Stimulated activated naive B cell treated with anti-CD40 and anti-IgM and Interleukin-4, amounts not matched to agents 10 μg/mL and 1 μg/mL and 100 μg/mL, for 72 hours (primary cell): ENCODE measurements at regions not wholly inside any gene's neighbourhood (a gene's known extent, or its start where the extent isn't known, plus 50 kb on each side); places are given as distances from the start of the nearest gene placed in this dataset.

Experiments
- ATAC-seq, 2 donors: fragments of 150-1000 bp; cut with Tn5 transposase; replicated peaks; 2 replicates each; pipeline ENCODE4 v1.10.0; 2021; ENCODE audit warnings: moderate library complexity in 1 of 2
- DNase-seq: peaks from one replicate; pipeline ENCODE4 v3.0.0; 2021
- H3K27ac Mint-ChIP-seq: one replicate; pipeline ENCODE4 v1.8.0; 2022; ENCODE audit warnings: mild to moderate bottlenecking, mixed read lengths
- H3K27me3 Mint-ChIP-seq, 2 donors: one replicate each; pipeline ENCODE4 v1.8.0; 2022; ENCODE audit warnings: mixed read lengths in 2 of 2
- H3K36me3 Mint-ChIP-seq, 2 donors: one replicate each; pipeline ENCODE4 v1.8.0; 2022; ENCODE audit warnings: mixed read lengths in 2 of 2, mild to moderate bottlenecking in 1 of 2
- H3K4me1 Mint-ChIP-seq, 2 donors: one replicate each; pipeline ENCODE4 v1.8.0; 2022; ENCODE audit warnings: mixed read lengths in 2 of 2, mild to moderate bottlenecking in 1 of 2
- H3K4me3 Mint-ChIP-seq, 2 donors: one replicate each; pipeline ENCODE4 v1.8.0; 2022; ENCODE audit warnings: mild to moderate bottlenecking in 2 of 2, mixed read lengths in 2 of 2, moderate library complexity in 1 of 2
- H3K9me3 Mint-ChIP-seq, 2 donors: one replicate each; pipeline ENCODE4 v1.8.0; 2022; ENCODE audit warnings: mixed read lengths in 2 of 2, mild to moderate bottlenecking in 1 of 2

- Mint-ChIP-seq H3K27me3 (no peaks in the 10 kb centered on the region), H3K9me3 (peaks cover 4 to 16% of the 10 kb centered on the region in 2 donors), H3K27ac (no peak overlapping the region), H3K4me1 (no peaks in the 10 kb centered on the region), H3K36me3 (no peaks in the 10 kb centered on the region), H3K4me3 (no peak overlapping the region)
- DNase-seq (no peak), ATAC-seq (no peak)
These were observed 485.9 kb downstream of the NSUN3 start for GRCh38 chr3:94548581-94549316.

- H3K27ac Mint-ChIP-seq, result no peak overlapping the region
- peaks cover 0 to 5% of the 10 kb centered on the region in 2 donors for H3K9me3 Mint-ChIP-seq
- ATAC-seq (no peak), DNase-seq (no peak)
- no peaks in the 10 kb centered on the region for H3K27me3 Mint-ChIP-seq
- H3K36me3 Mint-ChIP-seq, result no peaks in the 10 kb centered on the region
- H3K4me3 Mint-ChIP-seq, result no peak overlapping the region
- H3K4me1 Mint-ChIP-seq, result no peaks in the 10 kb centered on the region
These were observed 498.2 kb downstream of the NSUN3 start for GRCh38 chr3:94561094-94561493.

GRCh38 chr3:94564247-94564646 is 501.4 kb downstream of the NSUN3 start:
- Mint-ChIP-seq H3K27ac (no peak overlapping the region), H3K4me1 (no peaks in the 10 kb centered on the region), H3K36me3 (no peaks in the 10 kb centered on the region), H3K27me3 (no peaks in the 10 kb centered on the region), H3K4me3 (no peak overlapping the region), H3K9me3 (peaks cover 0 to 7% of the 10 kb centered on the region in 2 donors)
- DNase-seq, result no peak
- no peak for ATAC-seq

GRCh38 chr3:94568041-94568440 is 505.2 kb downstream of the NSUN3 start:
- DNase-seq (no peak), ATAC-seq (no peak)
- peaks cover under 1 to 7% of the 10 kb centered on the region in 2 donors for H3K9me3 Mint-ChIP-seq
- H3K27ac Mint-ChIP-seq, result no peak overlapping the region
- no peak overlapping the region for H3K4me3 Mint-ChIP-seq
- no peaks in the 10 kb centered on the region for H3K4me1 Mint-ChIP-seq
- H3K27me3 Mint-ChIP-seq, result no peaks in the 10 kb centered on the region
- H3K36me3 Mint-ChIP-seq, result no peaks in the 10 kb centered on the region

- Mint-ChIP-seq H3K4me3 (no peak overlapping the region), H3K27me3 (no peaks in the 10 kb centered on the region), H3K9me3 (peaks cover 0 to 7% of the 10 kb centered on the region in 2 donors), H3K27ac (no peak overlapping the region), H3K36me3 (no peaks in the 10 kb centered on the region), H3K4me1 (no peaks in the 10 kb centered on the region)
- DNase-seq (no peak), ATAC-seq (no peak)
These were observed 510.5 kb downstream of the NSUN3 start for GRCh38 chr3:94573337-94573736.

- Mint-ChIP-seq H3K4me3 (no peak overlapping the region), H3K27me3 (no peaks in the 10 kb centered on the region), H3K36me3 (no peaks in the 10 kb centered on the region), H3K9me3 (peaks cover 5 to 10% of the 10 kb centered on the region in 2 donors), H3K27ac (no peak overlapping the region), H3K4me1 (no peaks in the 10 kb centered on the region)
- ATAC-seq, result no peak
- no peak for DNase-seq
These were observed 524.4 kb downstream of the NSUN3 start for GRCh38 chr3:94587291-94587690.

- H3K27ac Mint-ChIP-seq, result no peak overlapping the region
- ATAC-seq, result no peak
- no peaks in the 10 kb centered on the region for H3K27me3 Mint-ChIP-seq
- no peak overlapping the region for H3K4me3 Mint-ChIP-seq
- peaks cover 0 to 3% of the 10 kb centered on the region in 2 donors for H3K9me3 Mint-ChIP-seq
- no peaks in the 10 kb centered on the region for H3K4me1 Mint-ChIP-seq
- H3K36me3 Mint-ChIP-seq, result no peaks in the 10 kb centered on the region
- DNase-seq, result no peak
These were observed 530.8 kb downstream of the NSUN3 start for GRCh38 chr3:94593526-94594150.

- Mint-ChIP-seq H3K27me3 (no peaks in the 10 kb centered on the region), H3K9me3 (peaks cover 4 to 7% of the 10 kb centered on the region in 2 donors), H3K36me3 (no peaks in the 10 kb centered on the region), H3K27ac (no peak overlapping the region), H3K4me1 (no peaks in the 10 kb centered on the region), H3K4me3 (no peak overlapping the region)
- ATAC-seq, result no peak
- no peak for DNase-seq
These were observed 533.3 kb downstream of the NSUN3 start for GRCh38 chr3:94596141-94596540.

- ATAC-seq (no peak), DNase-seq (no peak)
- no peaks in the 10 kb centered on the region for H3K36me3 Mint-ChIP-seq
- H3K27me3 Mint-ChIP-seq, result no peaks in the 10 kb centered on the region
- H3K4me1 Mint-ChIP-seq, result no peaks in the 10 kb centered on the region
- H3K27ac Mint-ChIP-seq, result no peak overlapping the region
- H3K4me3 Mint-ChIP-seq, result no peak overlapping the region
- peaks cover 4 to 7% of the 10 kb centered on the region in 2 donors for H3K9me3 Mint-ChIP-seq
These were observed 534.2 kb downstream of the NSUN3 start for GRCh38 chr3:94596887-94597566.

- Mint-ChIP-seq H3K27me3 (no peaks in the 10 kb centered on the region), H3K36me3 (no peaks in the 10 kb centered on the region), H3K4me3 (no peak overlapping the region), H3K9me3 (peaks cover 1 to 4% of the 10 kb centered on the region in 2 donors), H3K4me1 (no peaks in the 10 kb centered on the region), H3K27ac (no peak overlapping the region)
- ATAC-seq (no peak), DNase-seq (no peak)
These were observed 544.9 kb downstream of the NSUN3 start for GRCh38 chr3:94607778-94608177.

GRCh38 chr3:94609908-94610307 is 547.0 kb downstream of the NSUN3 start:
- no peak for ATAC-seq
- no peaks in the 10 kb centered on the region for H3K4me1 Mint-ChIP-seq
- no peaks in the 10 kb centered on the region for H3K27me3 Mint-ChIP-seq
- peaks cover 1 to 4% of the 10 kb centered on the region in 2 donors for H3K9me3 Mint-ChIP-seq
- no peak overlapping the region for H3K27ac Mint-ChIP-seq
- DNase-seq, result no peak
- H3K36me3 Mint-ChIP-seq, result no peaks in the 10 kb centered on the region
- H3K4me3 Mint-ChIP-seq, result no peak overlapping the region

- ATAC-seq (no peak), DNase-seq (no peak)
- Mint-ChIP-seq H3K4me1 (no peaks in the 10 kb centered on the region), H3K9me3 (peaks cover 1 to 4% of the 10 kb centered on the region in 2 donors), H3K36me3 (no peaks in the 10 kb centered on the region), H3K27ac (no peak overlapping the region), H3K27me3 (no peaks in the 10 kb centered on the region), H3K4me3 (no peak overlapping the region)
These were observed 548.7 kb downstream of the NSUN3 start for GRCh38 chr3:94611596-94611995.

GRCh38 chr3:94612631-94613030 is 549.8 kb downstream of the NSUN3 start:
- ATAC-seq (no peak), DNase-seq (no peak)
- H3K4me1 Mint-ChIP-seq, result no peaks in the 10 kb centered on the region
- H3K4me3 Mint-ChIP-seq, result no peak overlapping the region
- no peaks in the 10 kb centered on the region for H3K27me3 Mint-ChIP-seq
- no peaks in the 10 kb centered on the region for H3K36me3 Mint-ChIP-seq
- no peak overlapping the region for H3K27ac Mint-ChIP-seq
- H3K9me3 Mint-ChIP-seq, result peaks cover 1 to 4% of the 10 kb centered on the region in 2 donors

GRCh38 chr3:94614192-94614591 is 551.3 kb downstream of the NSUN3 start:
- H3K27me3 Mint-ChIP-seq, result no peaks in the 10 kb centered on the region
- no peaks in the 10 kb centered on the region for H3K9me3 Mint-ChIP-seq
- no peak overlapping the region for H3K27ac Mint-ChIP-seq
- DNase-seq (no peak), ATAC-seq (no peak)
- no peaks in the 10 kb centered on the region for H3K4me1 Mint-ChIP-seq
- H3K4me3 Mint-ChIP-seq, result no peak overlapping the region
- H3K36me3 Mint-ChIP-seq, result no peaks in the 10 kb centered on the region
